Loucy (cell line): ENCODE measurements at regions not wholly inside any gene's neighbourhood (a gene's known extent, or its start where the extent isn't known, plus 50 kb on each side); places are given as distances from the start of the nearest gene placed in this dataset.

Experiments used
- H2AFZ ChIP-seq: fragments of 200-600 bp; sonication (generic); 2 replicates; pipeline ENCODE4 v1.6.0; 2016; ENCODE audit warnings: antibody characterized with exemption, mild to moderate bottlenecking, low read length, moderate library complexity
- H3F3A ChIP-seq: fragments of 200-600 bp; 2 replicates; pipeline ENCODE4 v1.6.0; 2016; ENCODE audit warnings: antibody characterized with exemption, low read depth, mild to moderate bottlenecking
- H3K27me3 ChIP-seq: fragments of 200-600 bp; sonication (generic); 2 replicates; pipeline ENCODE4 v1.6.1; 2014; ENCODE audit warnings: low read length, mild to moderate bottlenecking; ENCODE audit not compliant: insufficient read depth, poor library complexity, severe bottlenecking
- H3K36me3 ChIP-seq: fragments of 200-600 bp; sonication (generic); 2 replicates; pipeline ENCODE4 v1.6.1; 2016; ENCODE audit warnings: low read length; ENCODE audit not compliant: insufficient read depth
- H3K4me1 ChIP-seq: fragments of 200-600 bp; sonication (generic); 2 replicates; pipeline ENCODE4 v1.5.1; 2014; ENCODE audit warnings: low read length, mild to moderate bottlenecking; ENCODE audit not compliant: insufficient read depth, poor library complexity, severe bottlenecking
- H3K4me2 ChIP-seq: fragments of 200-600 bp; sonication (generic); 2 replicates; pipeline ENCODE4 v1.6.0; 2014; ENCODE audit warnings: antibody characterized with exemption, low read length, low read depth, mild to moderate bottlenecking; ENCODE audit not compliant: poor library complexity, severe bottlenecking
- H3K4me3 ChIP-seq: fragments of 200-600 bp; sonication (generic); 2 replicates; pipeline ENCODE4 v1.5.1; 2014; ENCODE audit warnings: low read length, mild to moderate bottlenecking, mixed read lengths; ENCODE audit not compliant: poor library complexity, severe bottlenecking
- H3K79me2 ChIP-seq: fragments of 200-600 bp; sonication (generic); 2 replicates; pipeline ENCODE4 v1.6.1; 2014; ENCODE audit warnings: low read length; ENCODE audit not compliant: insufficient read depth
- H3K9ac ChIP-seq: fragments of 200-600 bp; sonication (generic); 2 replicates; pipeline ENCODE4 v1.6.0; 2014; ENCODE audit warnings: mild to moderate bottlenecking, low read depth, low read length, moderate library complexity; ENCODE audit not compliant: poor library complexity, severe bottlenecking
- H3K9me2 ChIP-seq: fragments of 200-600 bp; sonication (generic); replicated peaks from 2 replicates; pipeline ENCODE4 v1.6.1; 2016; ENCODE audit warnings: low read depth, low read length, mixed read lengths
- H3K9me3 ChIP-seq: fragments of 200-600 bp; sonication (generic); 2 replicates; pipeline ENCODE4 v1.6.1; 2014; ENCODE audit warnings: mild to moderate bottlenecking, antibody characterized with exemption, low read length, low read depth; ENCODE audit not compliant: insufficient read depth
- H4K20me1 ChIP-seq: fragments of 200-600 bp; sonication (generic); 2 replicates; pipeline ENCODE4 v1.6.0; 2014; ENCODE audit warnings: antibody characterized with exemption, low read length, mild to moderate bottlenecking; ENCODE audit not compliant: insufficient read depth, poor library complexity, severe bottlenecking
- EZH2phosphoT487 ChIP-seq: fragments of 200-600 bp; IDR thresholded peaks from 2 replicates; pipeline ENCODE4 v1.6.1; 2018; ENCODE audit warnings: antibody characterized with exemption, mild to moderate bottlenecking, moderate library complexity, borderline replicate concordance
- TF ChIP-seq, protein P1 (sequence below): fragments of 200-600 bp; sonication (generic); conservative IDR thresholded peaks from 2 replicates; pipeline ENCODE4 v1.5.1; 2014; ENCODE audit warnings: mild to moderate bottlenecking, antibody characterized with exemption, low read length

GRCh38 chr3:81352867-81353266 lies 408.6 kb downstream of the GBE1 start:
- H4K20me1 ChIP-seq, result no peaks in the 10 kb centered on the region

DNA sequence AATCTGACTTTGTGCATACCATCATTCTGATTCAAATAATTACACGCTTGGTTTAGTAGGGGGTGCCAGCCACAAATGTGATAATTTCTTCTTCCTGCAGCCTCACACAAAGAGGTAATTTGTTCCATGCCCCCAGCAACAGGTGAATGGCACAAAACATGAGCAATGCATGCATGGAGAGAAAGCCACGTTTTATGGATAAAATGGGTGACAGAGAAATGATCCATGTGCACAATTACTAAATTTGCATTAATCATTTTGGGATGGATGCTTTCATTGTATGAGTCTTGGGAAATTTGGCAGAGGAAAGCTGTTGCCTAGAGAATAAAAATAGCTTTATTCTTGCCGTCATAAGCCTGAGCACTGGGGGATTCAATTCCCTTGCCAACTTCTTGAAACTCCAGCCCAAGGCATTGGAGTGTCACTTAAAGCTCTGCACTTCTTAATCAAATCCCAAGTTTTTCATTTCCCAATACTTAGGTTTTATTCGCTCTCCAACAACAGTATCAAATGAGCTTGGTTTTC lies 411.6 kb downstream of the GBE1 start:
- no peak for TF ChIP-seq EZH2phosphoT487
- TF ChIP-seq, protein P1, sequence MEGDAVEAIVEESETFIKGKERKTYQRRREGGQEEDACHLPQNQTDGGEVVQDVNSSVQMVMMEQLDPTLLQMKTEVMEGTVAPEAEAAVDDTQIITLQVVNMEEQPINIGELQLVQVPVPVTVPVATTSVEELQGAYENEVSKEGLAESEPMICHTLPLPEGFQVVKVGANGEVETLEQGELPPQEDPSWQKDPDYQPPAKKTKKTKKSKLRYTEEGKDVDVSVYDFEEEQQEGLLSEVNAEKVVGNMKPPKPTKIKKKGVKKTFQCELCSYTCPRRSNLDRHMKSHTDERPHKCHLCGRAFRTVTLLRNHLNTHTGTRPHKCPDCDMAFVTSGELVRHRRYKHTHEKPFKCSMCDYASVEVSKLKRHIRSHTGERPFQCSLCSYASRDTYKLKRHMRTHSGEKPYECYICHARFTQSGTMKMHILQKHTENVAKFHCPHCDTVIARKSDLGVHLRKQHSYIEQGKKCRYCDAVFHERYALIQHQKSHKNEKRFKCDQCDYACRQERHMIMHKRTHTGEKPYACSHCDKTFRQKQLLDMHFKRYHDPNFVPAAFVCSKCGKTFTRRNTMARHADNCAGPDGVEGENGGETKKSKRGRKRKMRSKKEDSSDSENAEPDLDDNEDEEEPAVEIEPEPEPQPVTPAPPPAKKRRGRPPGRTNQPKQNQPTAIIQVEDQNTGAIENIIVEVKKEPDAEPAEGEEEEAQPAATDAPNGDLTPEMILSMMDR, result no peak
- Histone ChIP-seq H3K9ac (no peak overlapping the region), H3F3A (no peaks in the 10 kb centered on the region), H3K4me2 (no peak overlapping the region), H3K9me3 (no peaks in the 10 kb centered on the region), H3K36me3 (no peaks in the 10 kb centered on the region), H3K4me3 (no peak overlapping the region), H3K27me3 (no peaks in the 10 kb centered on the region), H3K9me2 (no peaks in the 10 kb centered on the region), H3K79me2 (no peaks in the 10 kb centered on the region), H3K4me1 (no peaks in the 10 kb centered on the region), H4K20me1 (no peaks in the 10 kb centered on the region), H2AFZ (no peak overlapping the region)

More at GRCh38 chr3:81352867-81353266, 408.6 kb downstream of the GBE1 start:
- no peaks in the 10 kb centered on the region for H3K9me3 ChIP-seq
- peak overlapping the region; percentile 77 for H2AFZ ChIP-seq
- no peaks in the 10 kb centered on the region for H3K27me3 ChIP-seq
- no peaks in the 10 kb centered on the region for H3F3A ChIP-seq
- H3K4me3 ChIP-seq, result no peak overlapping the region
- no peaks in the 10 kb centered on the region for H3K79me2 ChIP-seq
- H3K4me1 ChIP-seq, result no peaks in the 10 kb centered on the region
- H3K9me2 ChIP-seq, result no peaks in the 10 kb centered on the region
- H3K4me2 ChIP-seq, result no peak overlapping the region
- no peak for TF ChIP-seq EZH2phosphoT487
- TF ChIP-seq, protein P1, result peak; percentile 73
- no peak overlapping the region for H3K9ac ChIP-seq
- no peaks in the 10 kb centered on the region for H3K36me3 ChIP-seq

GRCh38 chr3:81339040-81339845 lies 422.2 kb downstream of the GBE1 start:
- Histone ChIP-seq H3K27me3 (no peaks in the 10 kb centered on the region), H3K36me3 (no peaks in the 10 kb centered on the region), H2AFZ (no peak overlapping the region), H3K4me1 (no peaks in the 10 kb centered on the region), H3K4me3 (no peak overlapping the region), H3K4me2 (no peak overlapping the region), H3F3A (no peaks in the 10 kb centered on the region), H3K9ac (no peak overlapping the region), H4K20me1 (no peaks in the 10 kb centered on the region), H3K9me3 (no peaks in the 10 kb centered on the region), H3K9me2 (no peaks in the 10 kb centered on the region), H3K79me2 (no peaks in the 10 kb centered on the region)
- TF ChIP-seq, protein P1, result peak; percentile 92
- no peak for TF ChIP-seq EZH2phosphoT487
